Upper lobe of right lung (tissue), 1 donor: ENCODE measurements at regions not wholly inside any gene's neighbourhood (a gene's known extent, or its start where the extent isn't known, plus 50 kb on each side); places are given as distances from the start of the nearest gene placed in this dataset.

Experiments
- ATAC-seq: fragments of 200-7000 bp; cut with Tn5 transposase; one replicate; pipeline ENCODE4 v1.9.1; 2020; ENCODE audit warnings: mild to moderate bottlenecking, moderate library complexity
- DNase-seq: peaks from one replicate; pipeline ENCODE4 v3.0.0-alpha.2; 2020
- H3K27ac ChIP-seq: fragments of 200-600 bp; one replicate; pipeline ENCODE4 v1.8.0; 2022
- H3K27me3 ChIP-seq: fragments of 200-600 bp; one replicate; pipeline ENCODE4 v1.8.0; 2022; ENCODE audit warnings: mild to moderate bottlenecking
- H3K36me3 ChIP-seq: fragments of 200-600 bp; one replicate; pipeline ENCODE4 v1.8.0; 2022
- H3K4me1 ChIP-seq: fragments of 200-600 bp; one replicate; pipeline ENCODE4 v1.8.0; 2022
- H3K4me3 ChIP-seq: fragments of 200-600 bp; one replicate; pipeline ENCODE4 v1.8.0; 2022; ENCODE audit warnings: mild to moderate bottlenecking
- H3K9me3 ChIP-seq: fragments of 200-600 bp; one replicate; pipeline ENCODE4 v1.8.0; 2022
- intact Hi-C: fragments of 100-400 bp; cut with DNase I; formaldehyde crosslinking; loops from one replicate; pipeline ENCODE4 v1.11.0; 2022
- TF ChIP-seq, protein P1 (sequence below): fragments of 200-600 bp; IDR thresholded peaks from one replicate; pipeline ENCODE4 v1.8.0; 2022; ENCODE audit warnings: antibody characterized with exemption
- donor health status: DM: no; HTN: yes; CAD: no; lungs with severe emphysema.

DNA sequence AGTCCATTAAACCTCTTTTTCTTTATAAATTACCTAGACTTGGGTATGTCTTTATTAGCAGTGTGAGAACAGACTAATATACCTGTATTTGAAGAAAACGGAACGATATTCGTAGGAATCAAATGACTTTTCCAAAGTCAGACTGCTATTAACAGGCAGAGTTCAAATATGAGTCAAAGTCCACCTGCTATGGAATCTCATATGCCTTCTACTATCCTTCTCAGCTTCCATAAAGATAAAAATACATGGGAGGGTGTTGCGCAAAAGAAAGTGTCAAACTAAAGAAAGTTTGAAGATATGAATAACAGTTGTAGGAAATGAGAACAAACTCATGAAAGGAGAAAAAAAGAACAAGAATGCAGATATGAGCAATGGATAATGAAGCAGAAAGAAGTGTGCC is 704.6 kb downstream of the EFNB2 start:
- intact Hi-C loops, result no loop called here
- DNase-seq, result no peak
- H3K27ac ChIP-seq, result no peak overlapping the region
- no peaks in the 10 kb centered on the region for H3K27me3 ChIP-seq
- H3K4me1 ChIP-seq, result no peaks in the 10 kb centered on the region
- no peaks in the 10 kb centered on the region for H3K36me3 ChIP-seq
- H3K4me3 ChIP-seq, result no peak overlapping the region
- ATAC-seq, result no peak
- H3K9me3 ChIP-seq, result no peaks in the 10 kb centered on the region
- TF ChIP-seq, protein P1, sequence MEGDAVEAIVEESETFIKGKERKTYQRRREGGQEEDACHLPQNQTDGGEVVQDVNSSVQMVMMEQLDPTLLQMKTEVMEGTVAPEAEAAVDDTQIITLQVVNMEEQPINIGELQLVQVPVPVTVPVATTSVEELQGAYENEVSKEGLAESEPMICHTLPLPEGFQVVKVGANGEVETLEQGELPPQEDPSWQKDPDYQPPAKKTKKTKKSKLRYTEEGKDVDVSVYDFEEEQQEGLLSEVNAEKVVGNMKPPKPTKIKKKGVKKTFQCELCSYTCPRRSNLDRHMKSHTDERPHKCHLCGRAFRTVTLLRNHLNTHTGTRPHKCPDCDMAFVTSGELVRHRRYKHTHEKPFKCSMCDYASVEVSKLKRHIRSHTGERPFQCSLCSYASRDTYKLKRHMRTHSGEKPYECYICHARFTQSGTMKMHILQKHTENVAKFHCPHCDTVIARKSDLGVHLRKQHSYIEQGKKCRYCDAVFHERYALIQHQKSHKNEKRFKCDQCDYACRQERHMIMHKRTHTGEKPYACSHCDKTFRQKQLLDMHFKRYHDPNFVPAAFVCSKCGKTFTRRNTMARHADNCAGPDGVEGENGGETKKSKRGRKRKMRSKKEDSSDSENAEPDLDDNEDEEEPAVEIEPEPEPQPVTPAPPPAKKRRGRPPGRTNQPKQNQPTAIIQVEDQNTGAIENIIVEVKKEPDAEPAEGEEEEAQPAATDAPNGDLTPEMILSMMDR, result no peak

DNA sequence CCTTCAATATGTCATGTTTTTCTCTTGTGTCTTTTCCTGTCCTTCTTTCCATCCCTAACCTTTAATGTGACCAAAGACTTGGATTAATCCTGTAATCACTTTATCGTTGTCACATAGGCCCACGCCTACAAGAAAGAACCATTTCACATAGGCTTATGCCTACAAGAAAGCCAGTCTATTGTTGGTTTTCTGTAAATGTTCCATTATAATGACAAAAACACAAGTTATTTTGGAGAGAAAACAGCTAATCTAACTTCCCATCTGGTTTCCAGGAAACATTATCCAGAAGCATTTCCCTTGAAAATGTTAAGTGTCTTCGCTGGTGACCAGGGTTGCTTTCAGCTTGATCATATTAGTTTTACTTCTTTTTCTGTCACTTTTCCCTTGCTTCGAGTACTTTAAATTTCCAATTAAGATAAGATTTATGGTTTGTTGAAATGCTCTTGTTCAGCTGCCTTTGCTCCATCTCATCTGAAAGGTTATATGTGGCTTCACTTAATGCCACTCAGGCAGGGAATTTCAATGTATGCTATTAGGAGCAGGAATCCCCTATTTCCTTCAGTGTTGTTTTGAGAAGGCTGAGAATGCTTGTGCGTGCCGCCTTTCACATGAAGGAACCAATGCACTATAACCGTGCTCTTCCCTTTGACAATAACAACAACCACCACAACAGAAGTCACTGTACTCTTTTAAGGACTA is 708.2 kb downstream of the EFNB2 start:
- Histone ChIP-seq H3K27ac (no peak overlapping the region), H3K4me3 (no peak overlapping the region), H3K4me1 (no peaks in the 10 kb centered on the region), H3K9me3 (no peaks in the 10 kb centered on the region), H3K36me3 (no peaks in the 10 kb centered on the region), H3K27me3 (no peaks in the 10 kb centered on the region)
- ATAC-seq, result no peak
- TF ChIP-seq, protein P1, result no peak
- no peak for DNase-seq
- intact Hi-C loops, result no loop called here

DNA sequence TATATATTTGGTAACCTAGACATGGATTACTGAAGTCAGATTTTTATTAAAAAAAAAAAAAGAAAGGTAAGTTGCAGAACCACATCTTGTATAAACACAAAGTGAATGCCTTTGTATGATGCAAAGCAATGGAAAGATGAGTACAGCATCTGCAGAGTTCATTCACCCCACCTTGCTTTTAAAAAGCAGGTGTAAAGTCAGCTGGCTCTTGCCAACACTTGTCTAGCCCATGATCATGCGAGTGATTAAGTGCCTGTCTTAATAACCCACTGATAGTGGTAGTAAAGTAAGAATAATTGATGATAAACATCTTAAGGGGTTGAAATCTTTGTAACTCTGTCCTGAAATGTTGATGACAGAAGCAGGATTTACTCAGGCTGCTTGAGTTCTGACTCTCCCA is 710.4 kb downstream of the EFNB2 start:
- H3K4me1 ChIP-seq, result no peaks in the 10 kb centered on the region
- H3K27me3 ChIP-seq, result no peaks in the 10 kb centered on the region
- no peak for DNase-seq
- no peak overlapping the region for H3K4me3 ChIP-seq
- H3K27ac ChIP-seq, result no peak overlapping the region
- ATAC-seq, result no peak
- no peaks in the 10 kb centered on the region for H3K36me3 ChIP-seq
- TF ChIP-seq, protein P1, result no peak
- intact Hi-C loops, result no loop called here
- no peaks in the 10 kb centered on the region for H3K9me3 ChIP-seq

DNA sequence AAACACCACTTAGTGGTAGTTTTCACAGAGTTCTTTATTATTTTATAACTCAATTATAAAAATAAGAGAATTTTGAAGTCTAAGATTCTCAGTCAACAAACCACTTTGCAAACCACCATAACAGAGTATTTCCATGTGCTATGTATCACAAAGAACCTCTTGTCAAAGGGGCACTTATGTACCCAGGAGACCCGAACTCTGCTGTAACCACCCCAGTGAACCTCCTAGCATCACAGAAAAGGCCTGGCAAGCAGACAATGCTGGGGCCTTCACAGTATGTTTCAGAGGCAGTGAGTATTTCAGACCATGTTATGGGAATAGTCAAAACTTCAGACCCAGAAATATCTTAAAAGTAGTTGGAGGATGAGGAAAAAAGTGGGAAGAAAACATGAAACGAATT is 714.1 kb downstream of the EFNB2 start:
- TF ChIP-seq, protein P1, result no peak
- no peak for DNase-seq
- Histone ChIP-seq H3K4me1 (no peaks in the 10 kb centered on the region), H3K27me3 (no peaks in the 10 kb centered on the region), H3K36me3 (no peaks in the 10 kb centered on the region), H3K9me3 (no peaks in the 10 kb centered on the region), H3K4me3 (no peak overlapping the region), H3K27ac (no peak overlapping the region)
- intact Hi-C loops, result no loop called here
- ATAC-seq, result no peak

DNA sequence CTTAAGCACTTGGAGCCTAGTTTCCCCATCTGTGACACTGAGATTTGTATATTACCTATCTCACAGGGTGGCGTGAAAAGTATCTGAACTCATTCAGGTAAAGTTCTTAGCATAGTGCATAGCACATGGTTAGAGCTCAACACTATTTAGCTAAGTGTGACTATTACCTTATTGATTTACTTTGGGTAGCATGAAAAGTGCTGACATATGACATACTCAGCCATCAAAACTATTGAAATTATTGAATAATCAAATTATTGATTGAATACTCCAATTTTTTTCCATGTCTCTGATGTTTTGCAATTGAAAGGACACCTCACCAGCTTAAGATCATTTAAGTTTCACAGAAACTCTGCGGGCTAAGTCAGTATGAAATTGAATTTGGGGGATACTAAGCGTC is 715.0 kb downstream of the EFNB2 start:
- ATAC-seq, result no peak
- Histone ChIP-seq H3K36me3 (no peaks in the 10 kb centered on the region), H3K27ac (no peak overlapping the region), H3K9me3 (no peaks in the 10 kb centered on the region), H3K27me3 (no peaks in the 10 kb centered on the region), H3K4me1 (no peaks in the 10 kb centered on the region), H3K4me3 (no peak overlapping the region)
- intact Hi-C loops, result no loop called here
- no peak for DNase-seq
- TF ChIP-seq, protein P1, result no peak

DNA sequence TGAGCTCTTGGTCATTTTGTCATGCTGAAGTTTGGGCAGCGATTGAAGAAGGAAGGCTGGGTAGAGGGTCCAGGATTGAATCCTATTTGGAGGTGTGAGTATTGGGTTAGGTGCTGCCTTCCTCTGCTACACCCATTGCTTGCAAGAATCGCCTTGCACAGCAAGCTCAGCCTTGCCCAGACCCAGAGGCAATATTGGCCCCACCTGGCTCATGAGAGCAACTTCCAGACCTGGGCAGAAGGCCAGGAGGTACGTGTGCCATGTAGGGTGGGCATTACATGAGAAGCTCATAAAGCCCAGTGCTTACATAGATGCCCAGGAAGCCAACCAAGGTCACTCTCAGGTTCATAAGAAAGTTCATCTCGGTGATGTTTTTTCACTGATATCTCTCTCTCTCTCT is 718.0 kb downstream of the EFNB2 start:
- no peak for ATAC-seq
- Histone ChIP-seq H3K4me1 (no peaks in the 10 kb centered on the region), H3K36me3 (no peaks in the 10 kb centered on the region), H3K9me3 (no peaks in the 10 kb centered on the region), H3K27ac (no peak overlapping the region), H3K27me3 (no peaks in the 10 kb centered on the region), H3K4me3 (no peak overlapping the region)
- intact Hi-C loops, result no loop called here
- DNase-seq, result no peak
- TF ChIP-seq, protein P1, result no peak
